K562 (cell line): ENCODE measurements at regions not wholly inside any gene's neighbourhood (a gene's known extent, or its start where the extent isn't known, plus 50 kb on each side); places are given as distances from the start of the nearest gene placed in this dataset.

Experiments used
- ATAC-seq: fragments of 200-7000 bp; cut with Tn5 transposase; 3 replicates; pipeline ENCODE4 v1.9.1; 2020; ENCODE audit warnings: moderate library complexity
- BruUV-seq: library from RNA; stranded (reverse); fragments of 400-500 nt; replicated peaks from 2 replicates; lab custom pipeline; 2021; lab: Mats Ljungman, UMichigan
- CTCF ChIA-PET: fragments of 300-600 bp; formaldehyde crosslinking; extraction: SDS; loops from one replicate; lab custom pipeline; 2021; ENCODE audit warnings: low intra/inter-chr PET ratio; lab: Yijun Ruan, JAX
- POLR2A ChIA-PET: fragments of 300-600, 350-650 bp; sonication (Branson Sonifier 250); formaldehyde crosslinking; extraction: SDS; loops from one replicate; lab custom pipeline; 2021; ENCODE audit warnings: antibody characterized with exemption, inconsistent platforms; lab: Yijun Ruan, JAX
- DNase-seq, 4 experiments: peaks; one replicate each; pipeline versions ENCODE4 v3.0.0 to v3.0.0-alpha.2; 2011 to 2018; ENCODE audit warnings: low spot score in 3 of 4, mixed read lengths in 3 of 4; ENCODE audit errors: extremely low read depth in 1 of 4
- FAIRE-seq: peaks from 2 replicates; lab custom pipeline; 2011; peaks lifted over from hg19 to GRCh38; lab: Jason Lieb, UNC
- H2AFZ ChIP-seq: 2 replicates; pipeline ENCODE4 v1.6.0; 2011; ENCODE audit warnings: low read depth, low read length, control low read depth, inconsistent platforms
- H3K27ac ChIP-seq: fragments of 200-600 bp; 3 replicates; pipeline ENCODE4 v1.8.0; 2011; ENCODE audit warnings: low read depth, mild to moderate bottlenecking, control low read depth, inconsistent platforms, low read length, moderate library complexity, mixed read lengths; ENCODE audit errors: extremely low read depth
- H3K27me3 ChIP-seq, 2 experiments: fragments of 300-600 bp in 1 of 2; 2 replicates in 1 of 2; 3 replicates in 1 of 2; pipeline versions ENCODE4 v1.6.0 to v1.8.0; 2011; ENCODE audit warnings: inconsistent platforms in 2 of 2, low read length in 2 of 2, mild to moderate bottlenecking in 1 of 2, mixed read lengths in 1 of 2, moderate library complexity in 1 of 2; ENCODE audit not compliant: control insufficient read depth in 2 of 2, insufficient read depth in 2 of 2
- H3K36me3 ChIP-seq: fragments of 300-600 bp; 3 replicates; pipeline ENCODE4 v1.8.0; 2011; ENCODE audit warnings: mild to moderate bottlenecking, low read length, inconsistent platforms; ENCODE audit not compliant: control insufficient read depth, insufficient read depth
- H3K4me1 ChIP-seq, 2 experiments: fragments of 200-600 bp in 1 of 2; replicated peaks in 1 of 2; 2 replicates in 1 of 2; 3 replicates in 1 of 2; pipeline versions ENCODE4 v1.5.1 to v1.8.0; 2011; ENCODE audit warnings: inconsistent platforms in 2 of 2, low read length in 2 of 2, mild to moderate bottlenecking in 1 of 2, mixed read lengths in 1 of 2, moderate library complexity in 1 of 2; ENCODE audit not compliant: control insufficient read depth in 2 of 2, insufficient read depth in 2 of 2
- H3K4me2 ChIP-seq: 2 replicates; pipeline ENCODE4 v1.6.1; 2011; ENCODE audit warnings: low read length, control low read depth, inconsistent platforms, mixed read lengths; ENCODE audit not compliant: insufficient read depth
- H3K4me3 ChIP-seq: fragments of 200-600 bp; sonication (generic), shearing (Covaris generic); 2 replicates; pipeline ENCODE4 v1.5.1; 2016; ENCODE audit warnings: control low read depth, inconsistent platforms
- H3K79me2 ChIP-seq: fragments of 200-600 bp; 3 replicates; pipeline ENCODE4 v1.8.0; 2011; ENCODE audit warnings: low read length, inconsistent platforms; ENCODE audit not compliant: control insufficient read depth, insufficient read depth
- H3K9ac ChIP-seq, 2 experiments: 2 replicates each; pipeline versions ENCODE4 v1.6.0 to v1.6.1; 2011; ENCODE audit warnings: low read depth in 2 of 2, low read length in 2 of 2, control low read depth in 1 of 2, inconsistent platforms in 1 of 2, mild to moderate bottlenecking in 1 of 2, mixed read lengths in 1 of 2; ENCODE audit not compliant: insufficient read depth in 1 of 2
- H3K9me1 ChIP-seq: one replicate; pipeline ENCODE4 v1.6.0; 2011; ENCODE audit warnings: inconsistent platforms, mild to moderate bottlenecking, low read length, moderate library complexity; ENCODE audit not compliant: control insufficient read depth, insufficient read depth
- H3K9me3 ChIP-seq: replicated peaks from 2 replicates; pipeline ENCODE4 v1.5.1; 2011; ENCODE audit warnings: low read depth, low read length, inconsistent platforms; ENCODE audit not compliant: control insufficient read depth, insufficient read depth
- H4K20me1 ChIP-seq: replicated peaks from 2 replicates; pipeline ENCODE4 v1.6.1; 2011; ENCODE audit warnings: low read length, inconsistent platforms, mixed read lengths; ENCODE audit not compliant: control insufficient read depth, insufficient read depth
- CCAR2 ChIP-seq: fragments of 200-400 bp; formaldehyde crosslinking; IDR thresholded peaks from 2 replicates; pipeline ENCODE4 v1.6.1; 2017; ENCODE audit warnings: mild to moderate bottlenecking, low read depth, low read length
- CREB1 ChIP-seq, 2 experiments: sonication (generic) in 1 of 2; formaldehyde crosslinking in 1 of 2; IDR thresholded peaks; 2 replicates each; pipeline versions ENCODE4 v1.6.1 to v1.8.0; 2012 to 2022; ENCODE audit warnings: inconsistent platforms in 1 of 2, mild to moderate bottlenecking in 1 of 2, missing genetic modification reagents in 1 of 2, moderate library complexity in 1 of 2
- CTBP1 ChIP-seq: fragments of 450-650 bp; IDR thresholded peaks from 2 replicates; pipeline ENCODE4 v1.6.1; 2016; ENCODE audit warnings: borderline replicate concordance
- EGR1 ChIP-seq: fragments of 450-650 bp; conservative IDR thresholded peaks from 2 replicates; pipeline ENCODE4 v1.6.1; 2017; ENCODE audit warnings: mild to moderate bottlenecking
- GTF2A2 ChIP-seq: IDR thresholded peaks from 2 replicates; pipeline ENCODE4 v1.6.1; 2016; ENCODE audit warnings: mild to moderate bottlenecking, missing genetic modification characterization, missing compliant biosample characterization
- L3MBTL2 ChIP-seq: fragments of 450-650 bp; IDR thresholded peaks from 2 replicates; pipeline ENCODE4 v1.6.1; 2016; ENCODE audit warnings: mild to moderate bottlenecking, moderate library complexity
- MEIS2 ChIP-seq: fragments of 450-650 bp; IDR thresholded peaks from 2 replicates; pipeline ENCODE4 v1.6.1; 2014; ENCODE audit warnings: mild to moderate bottlenecking; ENCODE audit not compliant: partially characterized antibody
- RAD21 ChIP-seq, 2 experiments: fragments of 250-450 bp in 1 of 2; fragments of 450-650 bp in 1 of 2; sonication (Bioruptor Pico) in 1 of 2; formaldehyde crosslinking in 1 of 2; IDR thresholded peaks in 1 of 2; conservative IDR thresholded peaks in 1 of 2; 2 replicates each; pipeline versions ENCODE4 v1.4.0 to v1.8.0; 2020 to 2022; ENCODE audit warnings: mild to moderate bottlenecking in 2 of 2, moderate library complexity in 1 of 2
- TBP ChIP-seq: optimal IDR thresholded peaks from 2 replicates; pipeline ENCODE3; 2011; ENCODE audit warnings: low read depth, low read length, improper control_type of control experiment
- ZNF133 ChIP-seq: fragments of 250-450 bp; sonication (Bioruptor Pico); IDR thresholded peaks from 2 replicates; pipeline ENCODE4 v1.4.0; 2020; ENCODE audit warnings: mild to moderate bottlenecking
- ZNF212 ChIP-seq: fragments of 450-650 bp; formaldehyde crosslinking; IDR thresholded peaks from 2 replicates; pipeline ENCODE4 v1.4.0; 2020; ENCODE audit warnings: mild to moderate bottlenecking
- ZNF586 ChIP-seq: fragments of 450-650 bp; formaldehyde crosslinking; conservative IDR thresholded peaks from 2 replicates; pipeline ENCODE4 v1.4.0; 2020; ENCODE audit warnings: mild to moderate bottlenecking, moderate library complexity
- ZNF766 ChIP-seq: fragments of 200-800 bp; sonication (Bioruptor generic); conservative IDR thresholded peaks from 2 replicates; pipeline ENCODE4 v1.6.1; 2016; ENCODE audit warnings: missing genetic modification characterization, missing compliant biosample characterization
- ZNF77 ChIP-seq: fragments of 250-450 bp; sonication (Bioruptor Pico); IDR thresholded peaks from 2 replicates; pipeline ENCODE4 v1.5.0; 2020
- ZZZ3 ChIP-seq: fragments of 450-650 bp; IDR thresholded peaks from 2 replicates; pipeline ENCODE4 v1.6.1; 2016; ENCODE audit warnings: antibody characterized with exemption, mild to moderate bottlenecking, moderate library complexity
- WGBS: fragments of 100-300 bp; shearing (Covaris generic); methylation state at CpG from one replicate; pipeline ENCODE4 v1.1.6; 2016; ENCODE audit warnings: low coverage, mixed read lengths; ENCODE audit not compliant: insufficient coverage; ENCODE audit errors: missing lambda C conversion rate; 5-methylcytosine and 5-hydroxymethylcytosine counted together
- in situ Hi-C: fragments of 300-500 bp; cut with MboI; formaldehyde crosslinking; loops from 4 replicates; pipeline ENCODE4 v1.15.0; 2018; ENCODE audit warnings: inconsistent platforms, mixed read lengths
- intact Hi-C: fragments of 100-400 bp; cut with micrococcal nuclease; formaldehyde crosslinking; loops from 2 replicates; pipeline ENCODE4 v1.14.2; 2022

DNA sequence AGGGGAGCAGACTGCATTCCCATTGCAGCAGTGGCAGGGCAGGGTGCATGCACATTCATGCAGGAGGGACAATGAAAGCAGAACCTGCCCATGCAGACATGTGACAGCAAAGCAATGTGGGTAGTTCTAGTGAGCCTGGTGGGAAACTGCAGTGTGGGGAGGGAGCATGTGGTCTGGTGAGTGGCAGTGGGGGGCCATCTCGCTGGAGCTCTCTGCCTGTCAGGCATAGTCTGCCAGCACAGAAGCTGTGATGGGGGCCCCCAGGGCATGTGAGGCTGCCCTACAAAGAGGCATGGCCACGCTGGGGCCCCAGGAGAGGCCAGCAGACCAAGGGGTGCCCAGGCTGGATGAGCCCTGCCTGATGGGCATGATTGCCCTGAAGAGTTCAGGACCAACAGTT is 579.7 kb downstream of the PTPRC start:
- intact Hi-C loops (no loop called here), in situ Hi-C loops (no loop called here)
- TF ChIP-seq L3MBTL2 (no peak), ZNF586 (CRISPR knock-in tag) (no peak), CTBP1 (no peak), ZNF212 (CRISPR knock-in tag) (no peak), CREB1 (IDR thresholded peaks at IDR 0.05) (no peak), CREB1 (CRISPR knock-in tag; IDR thresholded peaks at IDR 0.05) (no peak), ZNF133 (CRISPR knock-in tag) (no peak), ZNF766 (no peak), ZZZ3 (no peak), RAD21 (CRISPR knock-in tag; conservative IDR thresholded peaks at IDR 0.05 in 1 of 2, IDR thresholded peaks at IDR 0.05 in 1 of 2) (no peak), CCAR2 (no peak), EGR1 (no peak), TBP (no peak), MEIS2 (no peak), ZNF77 (no peak), GTF2A2 (tag) (no peak)
- H3K4me2 ChIP-seq: no peak overlapping the region
- H3K36me3 ChIP-seq: no peaks in the 10 kb centered on the region
- ChIA-PET CTCF (no interaction called here), POLR2A (interaction anchor here (0.6 kb wide), 1 partner anchor 1121 kb away, joined by 3 read pairs; no protein-coding TSS in a partner anchor)
- no peaks in the 10 kb centered on the region for H3K9me1 ChIP-seq
- no TSS peak for BruUV-seq
- no peak overlapping the region for H3K27ac ChIP-seq
- H3K4me1 ChIP-seq: no peaks in the 10 kb centered on the region
- H3K79me2 ChIP-seq: no peaks in the 10 kb centered on the region
- no peak for DNase-seq
- no peaks in the 10 kb centered on the region for H4K20me1 ChIP-seq
- no peaks in the 10 kb centered on the region; the same call in 1 of the 2 replicates for H3K9me3 ChIP-seq
- ATAC-seq: no peak
- H3K4me3 ChIP-seq: no peak overlapping the region
- FAIRE-seq: no peak
- H2AFZ ChIP-seq: no peak overlapping the region
- no peak overlapping the region for H3K9ac ChIP-seq
- no peaks in the 10 kb centered on the region for H3K27me3 ChIP-seq
- WGBS: 0% methylated on average over 1 of the region's 2 CpGs
